NB4 (cell line): ENCODE measurements at regions not wholly inside any gene's neighbourhood (a gene's known extent, or its start where the extent isn't known, plus 50 kb on each side); places are given as distances from the start of the nearest gene placed in this dataset.

Experiments used
- DNase-seq: peaks from one replicate; pipeline ENCODE4 v3.0.0; 2010; ENCODE audit warnings: low read depth
- H3K4me3 ChIP-seq: one replicate; pipeline ENCODE4 v1.5.1; 2011; ENCODE audit warnings: mild to moderate bottlenecking, low read depth, low read length, moderate library complexity
- MYC ChIP-seq: IDR thresholded peaks from 2 replicates; pipeline ENCODE4 v1.6.1; 2011; ENCODE audit warnings: low read depth, low read length
- POLR2A ChIP-seq: IDR thresholded peaks from 2 replicates; pipeline ENCODE4 v1.6.1; 2011; ENCODE audit warnings: mild to moderate bottlenecking; ENCODE audit not compliant: insufficient read length; ENCODE audit errors: extremely low read depth
- TF ChIP-seq, protein P1 (sequence below): IDR thresholded peaks from 2 replicates; pipeline ENCODE4 v1.6.1; 2011; ENCODE audit warnings: low read depth, low read length
- TF ChIP-seq, protein P2 (sequence below): IDR thresholded peaks from one replicate; pipeline ENCODE4 v1.5.1; 2012; ENCODE audit warnings: low read depth, low read length

- no peak overlapping the region for H3K4me3 ChIP-seq
- peak; percentile 4 for DNase-seq
- TF ChIP-seq POLR2A (no peak), MYC (no peak)
- TF ChIP-seq, protein P1, sequence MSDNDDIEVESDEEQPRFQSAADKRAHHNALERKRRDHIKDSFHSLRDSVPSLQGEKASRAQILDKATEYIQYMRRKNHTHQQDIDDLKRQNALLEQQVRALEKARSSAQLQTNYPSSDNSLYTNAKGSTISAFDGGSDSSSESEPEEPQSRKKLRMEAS = no peak
- TF ChIP-seq, protein P2, sequence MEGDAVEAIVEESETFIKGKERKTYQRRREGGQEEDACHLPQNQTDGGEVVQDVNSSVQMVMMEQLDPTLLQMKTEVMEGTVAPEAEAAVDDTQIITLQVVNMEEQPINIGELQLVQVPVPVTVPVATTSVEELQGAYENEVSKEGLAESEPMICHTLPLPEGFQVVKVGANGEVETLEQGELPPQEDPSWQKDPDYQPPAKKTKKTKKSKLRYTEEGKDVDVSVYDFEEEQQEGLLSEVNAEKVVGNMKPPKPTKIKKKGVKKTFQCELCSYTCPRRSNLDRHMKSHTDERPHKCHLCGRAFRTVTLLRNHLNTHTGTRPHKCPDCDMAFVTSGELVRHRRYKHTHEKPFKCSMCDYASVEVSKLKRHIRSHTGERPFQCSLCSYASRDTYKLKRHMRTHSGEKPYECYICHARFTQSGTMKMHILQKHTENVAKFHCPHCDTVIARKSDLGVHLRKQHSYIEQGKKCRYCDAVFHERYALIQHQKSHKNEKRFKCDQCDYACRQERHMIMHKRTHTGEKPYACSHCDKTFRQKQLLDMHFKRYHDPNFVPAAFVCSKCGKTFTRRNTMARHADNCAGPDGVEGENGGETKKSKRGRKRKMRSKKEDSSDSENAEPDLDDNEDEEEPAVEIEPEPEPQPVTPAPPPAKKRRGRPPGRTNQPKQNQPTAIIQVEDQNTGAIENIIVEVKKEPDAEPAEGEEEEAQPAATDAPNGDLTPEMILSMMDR = no peak
Observed at GRCh38 chr3:40864146-40864782, 335.0 kb upstream of the CTNNB1 start.

GRCh38 chr3:40864915-40865314 is 334.4 kb upstream of the CTNNB1 start:
- no peak for DNase-seq
- H3K4me3 ChIP-seq = no peak overlapping the region
- TF ChIP-seq MYC = no peak

- TF ChIP-seq MYC = no peak
- TF ChIP-seq POLR2A = no peak
- TF ChIP-seq, protein P1 = no peak
- TF ChIP-seq, protein P2 = no peak
- DNase-seq = no peak
- no peak overlapping the region for H3K4me3 ChIP-seq
Observed at GRCh38 chr3:40867797-40868196, 331.5 kb upstream of the CTNNB1 start.

GRCh38 chr3:40869013-40869412 is 330.3 kb upstream of the CTNNB1 start:
- no peak for DNase-seq
- TF ChIP-seq POLR2A (no peak), MYC (no peak)
- TF ChIP-seq, protein P1 = no peak
- TF ChIP-seq, protein P2 = no peak
- no peak overlapping the region for H3K4me3 ChIP-seq

GRCh38 chr3:40869939-40870338 is 329.4 kb upstream of the CTNNB1 start:
- no peak for DNase-seq
- TF ChIP-seq, protein P2 = no peak
- no peak overlapping the region for H3K4me3 ChIP-seq

DNA sequence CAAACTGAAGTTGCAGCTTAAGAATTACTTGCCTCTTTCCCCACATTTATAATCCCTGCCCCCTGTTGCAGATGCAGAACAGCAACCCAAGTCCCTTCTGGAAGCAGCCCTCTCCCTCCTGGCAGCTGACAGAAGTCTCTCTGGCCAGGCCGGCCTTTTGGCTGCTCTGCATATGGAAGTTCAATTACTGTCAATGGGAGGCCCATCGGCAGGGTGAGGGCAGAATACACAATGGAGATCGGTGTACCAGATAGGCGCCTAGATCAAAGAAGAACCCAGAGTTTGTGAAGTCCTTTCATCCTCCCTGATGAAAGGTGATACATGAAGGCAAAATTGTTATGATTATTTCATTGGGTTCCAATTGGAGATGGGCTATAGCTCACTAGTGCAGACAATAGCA is 327.9 kb upstream of the CTNNB1 start:
- TF ChIP-seq, protein P2 = no peak
- TF ChIP-seq POLR2A (no peak), MYC (no peak)
- TF ChIP-seq, protein P1 = no peak
- no peak for DNase-seq
- no peak overlapping the region for H3K4me3 ChIP-seq
